ENCODE measurements at regions not wholly inside any gene's neighbourhood (a gene's known extent, or its start where the extent isn't known, plus 50 kb on each side); places are given as distances from the start of the nearest gene placed in this dataset.

DNA sequence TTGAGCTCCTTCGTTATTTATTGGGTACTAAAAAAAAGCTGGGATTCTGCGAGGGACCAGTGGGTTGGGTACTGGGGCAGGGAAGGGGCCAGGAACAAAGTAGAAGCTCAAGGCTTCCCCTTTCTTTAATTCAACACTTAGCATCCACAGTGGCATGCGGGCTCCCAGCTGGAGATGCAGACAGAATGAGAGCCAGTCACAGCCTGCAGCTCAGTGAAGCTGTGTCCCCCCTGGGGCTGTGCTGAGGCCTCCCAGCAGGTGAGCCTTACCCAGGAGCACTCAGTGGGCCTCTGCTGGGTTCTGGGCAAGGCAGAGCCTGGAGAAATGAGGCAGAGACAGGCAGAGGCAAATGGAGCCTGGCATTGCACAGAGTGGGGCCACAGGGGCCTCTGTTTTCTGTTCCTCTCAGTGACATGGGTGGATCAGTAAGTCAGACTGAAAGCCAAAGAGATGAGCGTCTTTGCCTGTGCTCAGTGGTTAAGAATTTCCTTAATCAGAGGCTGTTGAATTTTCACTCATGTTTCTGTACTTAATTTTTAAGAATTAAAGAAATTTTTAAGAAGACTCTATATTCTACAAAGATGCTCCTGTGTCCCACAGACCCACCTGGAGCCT is 181.4 kb upstream of the RBPJ start:
- H3K36me3 ChIP-seq (ENCODE audit: insufficient read depth) = no peaks in the 10 kb centered on the region
- H3K27me3 ChIP-seq (ENCODE audit: insufficient read depth, low read depth) = no peaks in the 10 kb centered on the region
- no peaks in the 10 kb centered on the region for H3K4me1 ChIP-seq (ENCODE audit: low read depth, poor library complexity, severe bottlenecking)
- no peak overlapping the region for H3K4me3 ChIP-seq (IDR thresholded peaks at IDR 0.05; ENCODE audit: insufficient read depth, low read depth, low read length)
- no peak overlapping the region for H3K9ac ChIP-seq
- H3K27ac ChIP-seq = no peak overlapping the region
- TF ChIP-seq, protein P1, sequence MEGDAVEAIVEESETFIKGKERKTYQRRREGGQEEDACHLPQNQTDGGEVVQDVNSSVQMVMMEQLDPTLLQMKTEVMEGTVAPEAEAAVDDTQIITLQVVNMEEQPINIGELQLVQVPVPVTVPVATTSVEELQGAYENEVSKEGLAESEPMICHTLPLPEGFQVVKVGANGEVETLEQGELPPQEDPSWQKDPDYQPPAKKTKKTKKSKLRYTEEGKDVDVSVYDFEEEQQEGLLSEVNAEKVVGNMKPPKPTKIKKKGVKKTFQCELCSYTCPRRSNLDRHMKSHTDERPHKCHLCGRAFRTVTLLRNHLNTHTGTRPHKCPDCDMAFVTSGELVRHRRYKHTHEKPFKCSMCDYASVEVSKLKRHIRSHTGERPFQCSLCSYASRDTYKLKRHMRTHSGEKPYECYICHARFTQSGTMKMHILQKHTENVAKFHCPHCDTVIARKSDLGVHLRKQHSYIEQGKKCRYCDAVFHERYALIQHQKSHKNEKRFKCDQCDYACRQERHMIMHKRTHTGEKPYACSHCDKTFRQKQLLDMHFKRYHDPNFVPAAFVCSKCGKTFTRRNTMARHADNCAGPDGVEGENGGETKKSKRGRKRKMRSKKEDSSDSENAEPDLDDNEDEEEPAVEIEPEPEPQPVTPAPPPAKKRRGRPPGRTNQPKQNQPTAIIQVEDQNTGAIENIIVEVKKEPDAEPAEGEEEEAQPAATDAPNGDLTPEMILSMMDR (conservative IDR thresholded peaks at IDR 0.05; ENCODE audit: low read depth, low read length) = no peak
- no peak overlapping the region for H3K4me2 ChIP-seq
- H2AFZ ChIP-seq (ENCODE audit: low read depth) = no peak overlapping the region
- no peaks in the 10 kb centered on the region for H3K79me2 ChIP-seq (ENCODE audit: insufficient read depth, low read depth)
- H4K20me1 ChIP-seq (ENCODE audit: insufficient read depth) = no peaks in the 10 kb centered on the region

DNA sequence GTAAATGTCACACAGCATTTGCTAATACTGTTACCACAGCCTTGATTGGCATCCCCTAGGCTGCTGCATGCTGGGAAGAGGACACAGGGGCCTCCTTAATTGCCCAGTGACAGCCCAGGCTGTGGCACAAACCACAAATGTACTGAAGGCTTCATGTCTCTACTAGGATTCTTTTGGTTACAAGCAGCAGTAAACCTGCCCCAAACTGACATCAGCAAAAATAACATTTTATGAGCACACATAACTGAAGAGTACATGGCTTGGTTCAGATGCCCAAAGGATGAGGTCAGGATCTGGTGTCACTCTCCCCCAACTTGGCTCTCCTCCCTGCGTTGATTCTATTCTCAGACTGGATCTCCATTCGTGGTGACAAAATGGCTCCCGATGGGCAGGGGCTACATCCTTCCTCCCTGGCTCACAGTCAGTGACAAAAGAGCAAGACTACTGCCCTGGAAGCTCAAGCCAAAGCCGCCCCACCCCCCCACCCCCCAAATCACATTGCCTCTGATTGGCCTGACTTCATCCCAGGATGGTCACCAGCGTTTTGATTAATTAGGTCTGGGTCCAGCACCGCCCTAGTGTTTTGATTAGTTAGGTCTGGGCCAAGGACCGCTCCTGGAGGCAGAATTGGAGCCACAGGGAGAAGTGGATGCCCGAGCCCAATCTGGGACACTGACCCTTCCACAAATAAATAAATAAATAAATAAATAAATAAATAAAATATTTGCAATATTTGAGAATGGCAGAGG is 180.5 kb upstream of the RBPJ start:
- no peak overlapping the region for H3K9ac ChIP-seq
- no peaks in the 10 kb centered on the region for H3K36me3 ChIP-seq (ENCODE audit: insufficient read depth)
- no peak overlapping the region for H3K4me3 ChIP-seq (IDR thresholded peaks at IDR 0.05; ENCODE audit: insufficient read depth, low read depth, low read length)
- H2AFZ ChIP-seq (ENCODE audit: low read depth) = no peak overlapping the region
- no peaks in the 10 kb centered on the region for H3K4me1 ChIP-seq (ENCODE audit: low read depth, poor library complexity, severe bottlenecking)
- TF ChIP-seq, protein P1 (conservative IDR thresholded peaks at IDR 0.05; ENCODE audit: low read depth, low read length) = no peak
- no peaks in the 10 kb centered on the region for H3K79me2 ChIP-seq (ENCODE audit: insufficient read depth, low read depth)
- no peak overlapping the region for H3K4me2 ChIP-seq
- H3K27ac ChIP-seq = no peak overlapping the region
- no peaks in the 10 kb centered on the region for H4K20me1 ChIP-seq (ENCODE audit: insufficient read depth)
- H3K27me3 ChIP-seq (ENCODE audit: insufficient read depth, low read depth) = no peaks in the 10 kb centered on the region

DNA sequence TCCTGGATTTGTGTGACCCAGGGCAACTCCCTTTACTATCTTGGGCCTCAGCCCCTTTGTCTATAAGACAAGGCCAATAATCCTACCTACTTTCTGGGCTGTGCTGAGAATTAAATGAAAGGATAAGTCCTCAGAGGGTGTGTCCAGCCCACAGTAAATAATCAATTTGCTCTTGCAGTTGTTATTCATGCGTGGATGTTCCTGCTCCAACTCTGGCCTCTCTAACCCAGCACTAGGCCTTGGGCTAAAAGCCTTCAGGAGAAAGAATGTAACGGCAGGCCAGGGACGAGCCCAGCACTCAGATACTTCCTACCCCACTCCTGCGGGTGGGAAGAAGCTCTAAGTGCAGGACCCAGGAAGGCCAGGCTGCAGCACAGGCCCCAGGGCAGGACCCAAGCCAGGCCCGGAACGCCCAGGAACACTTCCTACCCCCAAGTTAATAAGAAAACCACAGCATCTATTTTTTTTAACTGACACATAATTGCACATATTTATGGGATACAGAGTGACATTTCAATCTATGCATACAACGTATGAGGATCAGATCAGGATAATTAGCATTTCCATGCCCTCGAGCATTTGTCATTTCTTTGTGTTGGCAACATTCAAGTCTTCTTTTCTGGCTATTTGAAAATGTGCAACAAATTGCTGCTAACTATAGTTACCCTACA is 179.6 kb upstream of the RBPJ start:
- no peaks in the 10 kb centered on the region for H3K27me3 ChIP-seq (ENCODE audit: insufficient read depth, low read depth)
- H4K20me1 ChIP-seq (ENCODE audit: insufficient read depth) = no peaks in the 10 kb centered on the region
- no peak overlapping the region for H2AFZ ChIP-seq (ENCODE audit: low read depth)
- H3K9ac ChIP-seq = no peak overlapping the region
- H3K4me2 ChIP-seq = no peak overlapping the region
- TF ChIP-seq, protein P1 (conservative IDR thresholded peaks at IDR 0.05; ENCODE audit: low read depth, low read length) = no peak
- no peaks in the 10 kb centered on the region for H3K36me3 ChIP-seq (ENCODE audit: insufficient read depth)
- H3K4me3 ChIP-seq (IDR thresholded peaks at IDR 0.05; ENCODE audit: insufficient read depth, low read depth, low read length) = no peak overlapping the region
- no peak overlapping the region for H3K27ac ChIP-seq
- H3K79me2 ChIP-seq (ENCODE audit: insufficient read depth, low read depth) = no peaks in the 10 kb centered on the region
- H3K4me1 ChIP-seq (ENCODE audit: low read depth, poor library complexity, severe bottlenecking) = no peaks in the 10 kb centered on the region

DNA sequence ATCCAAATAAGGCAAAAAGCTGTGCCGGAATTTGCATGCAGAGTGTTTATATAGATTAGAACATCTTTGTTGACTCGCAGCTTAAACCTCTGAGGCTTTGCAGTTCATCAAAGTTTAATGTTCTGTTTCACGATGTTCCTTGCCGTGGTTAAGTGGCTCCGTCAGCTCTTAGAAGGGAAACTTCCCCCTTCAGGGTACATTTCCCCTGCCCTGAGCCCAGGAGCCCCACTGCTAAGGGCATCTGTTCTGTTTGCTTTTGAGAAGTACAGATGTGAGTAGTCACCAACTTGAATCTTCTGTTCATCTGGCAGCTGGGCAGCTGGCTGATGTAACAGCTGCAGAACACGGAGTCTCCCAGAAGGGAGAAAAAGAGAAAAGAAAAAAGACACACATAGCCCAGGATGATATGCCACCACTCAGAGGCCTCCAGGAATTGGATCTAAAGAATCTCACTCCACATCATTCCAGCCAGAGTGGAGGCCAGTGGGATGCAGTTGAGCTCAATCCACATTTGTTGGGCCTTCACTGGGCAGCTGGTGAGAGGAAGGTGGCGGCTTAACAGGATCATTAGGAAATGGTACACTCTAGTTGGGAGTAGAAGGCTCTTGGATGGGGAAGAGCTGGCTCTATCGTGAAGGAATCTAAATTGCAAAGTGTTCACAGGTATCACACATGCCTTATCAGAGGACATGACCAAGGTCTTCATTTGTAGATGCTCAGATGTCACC is 178.7 kb upstream of the RBPJ start:
- H4K20me1 ChIP-seq (ENCODE audit: insufficient read depth) = no peaks in the 10 kb centered on the region
- no peak overlapping the region for H3K27ac ChIP-seq
- H3K4me2 ChIP-seq = no peak overlapping the region
- H3K9ac ChIP-seq = no peak overlapping the region
- TF ChIP-seq, protein P1 (conservative IDR thresholded peaks at IDR 0.05; ENCODE audit: low read depth, low read length) = no peak
- H3K4me3 ChIP-seq (IDR thresholded peaks at IDR 0.05; ENCODE audit: insufficient read depth, low read depth, low read length) = no peak overlapping the region
- H3K27me3 ChIP-seq (ENCODE audit: insufficient read depth, low read depth) = no peaks in the 10 kb centered on the region
- no peaks in the 10 kb centered on the region for H3K36me3 ChIP-seq (ENCODE audit: insufficient read depth)
- no peaks in the 10 kb centered on the region for H3K4me1 ChIP-seq (ENCODE audit: low read depth, poor library complexity, severe bottlenecking)
- H3K79me2 ChIP-seq (ENCODE audit: insufficient read depth, low read depth) = no peaks in the 10 kb centered on the region
- no peak overlapping the region for H2AFZ ChIP-seq (ENCODE audit: low read depth)

Data from KMS-11 (cell line).